Pons (tissue), 1 donor: ENCODE measurements at regions not wholly inside any gene's neighbourhood (a gene's known extent, or its start where the extent isn't known, plus 50 kb on each side); places are given as distances from the start of the nearest gene placed in this dataset.

Experiments
- DNase-seq: peaks from one replicate; pipeline ENCODE4 v3.0.0-alpha.2; 2016; ENCODE audit warnings: low spot score

GRCh38 chr22:48331691-48332220 is 1495.9 kb downstream of the BRD1 start:
- no peak for DNase-seq

- DNase-seq = no peak
These were observed 1496.4 kb downstream of the BRD1 start for GRCh38 chr22:48331266-48331665.

- DNase-seq = no peak
These were observed 1500.0 kb downstream of the BRD1 start for GRCh38 chr22:48327721-48328120.

DNA sequence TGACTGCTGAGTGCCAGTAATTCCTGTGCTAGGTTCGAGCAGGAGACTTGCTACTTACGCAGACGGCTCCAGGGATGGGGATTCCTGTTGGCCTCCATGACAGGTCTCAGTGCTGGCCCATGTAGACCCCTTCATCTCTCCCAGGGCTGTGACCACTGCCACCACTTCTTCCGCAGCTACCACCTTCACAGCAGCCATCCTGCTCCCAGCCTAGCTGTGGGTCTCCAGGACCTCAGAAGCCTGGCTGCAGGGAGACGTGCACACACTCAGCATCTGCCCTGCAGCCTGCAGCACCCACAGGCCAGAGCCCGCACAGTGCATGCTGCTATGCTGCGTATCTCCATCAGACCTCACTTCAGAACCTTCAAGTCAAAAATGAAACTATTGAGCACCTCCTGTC is 1503.9 kb downstream of the BRD1 start:
- DNase-seq = no peak

GRCh38 chr22:48322907-48323306 is 1504.8 kb downstream of the BRD1 start:
- no peak for DNase-seq

DNA sequence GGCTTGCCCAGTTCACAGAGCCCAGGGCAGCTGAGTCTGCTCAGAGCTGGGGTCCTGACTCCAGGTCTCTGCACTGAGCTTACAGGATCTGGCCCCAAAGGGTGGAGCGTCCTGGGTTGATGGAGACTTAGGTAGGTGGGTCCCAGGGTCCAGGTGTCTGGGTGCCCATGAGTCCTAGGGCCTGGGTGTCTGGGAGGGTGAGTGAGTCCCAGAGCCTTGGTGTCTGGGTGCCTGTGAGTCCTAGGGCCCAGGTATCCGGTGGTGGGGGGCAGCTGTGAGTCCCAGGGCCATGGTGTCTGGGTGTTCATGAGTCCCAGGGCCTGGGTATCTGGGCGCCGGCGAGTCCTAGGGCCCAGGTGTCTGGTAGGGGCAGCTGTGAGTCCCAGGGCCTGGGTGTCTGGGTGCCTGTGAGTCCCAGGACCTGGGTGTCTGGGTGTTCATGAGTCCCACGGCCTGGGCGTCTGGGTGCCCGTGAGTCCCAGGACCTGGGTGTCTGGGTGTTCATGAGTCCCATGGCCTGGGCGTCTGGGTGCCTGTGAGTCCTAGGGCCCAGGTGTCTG is 1505.6 kb downstream of the BRD1 start:
- no peak for DNase-seq

GRCh38 chr22:48320683-48321451 is 1506.8 kb downstream of the BRD1 start:
- no peak for DNase-seq

GRCh38 chr22:48320048-48320682 is 1507.5 kb downstream of the BRD1 start:
- no peak for DNase-seq

GRCh38 chr22:48319321-48320047 is 1508.2 kb downstream of the BRD1 start:
- no peak for DNase-seq

DNA sequence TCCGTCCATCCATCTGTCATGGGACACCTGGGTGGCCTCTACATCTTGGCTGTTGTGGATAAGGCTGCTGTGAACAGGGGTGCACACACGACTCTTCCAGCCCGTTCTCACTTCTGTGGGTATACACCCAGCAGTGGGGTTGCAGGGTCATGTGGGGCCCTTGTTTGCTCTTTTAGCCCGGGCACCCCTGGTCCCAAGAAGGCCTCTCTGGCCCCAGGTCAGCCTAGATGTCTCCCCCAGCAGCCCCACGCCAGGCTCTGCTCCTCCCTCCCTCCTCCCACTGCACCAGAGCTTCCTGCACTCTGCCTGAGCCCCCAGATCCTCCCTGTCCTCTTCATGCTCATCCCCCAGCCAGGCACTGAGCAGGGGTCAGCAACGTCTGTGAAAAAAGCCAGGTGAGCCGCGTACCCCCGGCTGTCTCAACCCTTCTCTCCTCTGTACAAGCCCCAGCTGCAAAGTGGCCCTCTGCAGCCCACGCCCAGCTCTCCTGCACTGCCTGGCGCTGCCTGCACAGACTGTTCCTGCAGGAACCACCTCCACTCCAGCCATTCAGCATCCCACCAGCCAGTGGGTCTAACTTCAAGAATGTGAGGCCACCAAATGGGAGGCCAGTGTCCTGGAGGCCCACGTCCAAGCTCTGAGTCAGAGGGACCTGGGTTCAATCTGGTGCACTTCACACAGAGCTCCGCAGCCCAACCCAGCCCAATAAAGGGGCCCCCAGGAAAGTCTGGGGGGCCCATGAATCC is 1508.9 kb downstream of the BRD1 start:
- DNase-seq = no peak

DNA sequence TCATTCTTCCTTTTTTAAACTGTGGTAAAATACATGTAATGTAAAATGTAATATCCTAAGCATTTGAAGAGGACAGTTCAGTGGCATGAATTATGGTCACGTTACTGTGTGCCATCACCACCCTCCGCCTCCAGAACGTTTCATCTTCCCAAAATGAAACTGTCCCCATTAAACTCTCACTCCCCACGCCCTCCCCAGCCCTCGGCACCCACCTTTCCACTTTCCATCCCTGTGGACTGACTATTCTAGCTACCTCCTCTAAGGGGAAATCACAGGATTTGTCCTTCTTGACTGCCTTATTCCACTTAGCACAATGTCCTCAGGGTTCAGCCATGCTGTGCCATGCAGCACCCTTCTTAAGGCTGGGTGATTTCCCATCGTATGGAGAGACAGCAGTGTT is 1509.5 kb downstream of the BRD1 start:
- no peak for DNase-seq

GRCh38 chr22:48316257-48317250 is 1511.1 kb downstream of the BRD1 start:
- DNase-seq = no peak

GRCh38 chr22:48315439-48316256 is 1512.0 kb downstream of the BRD1 start:
- no peak for DNase-seq

GRCh38 chr22:48314073-48314472 is 1513.6 kb downstream of the BRD1 start:
- no peak for DNase-seq

DNA sequence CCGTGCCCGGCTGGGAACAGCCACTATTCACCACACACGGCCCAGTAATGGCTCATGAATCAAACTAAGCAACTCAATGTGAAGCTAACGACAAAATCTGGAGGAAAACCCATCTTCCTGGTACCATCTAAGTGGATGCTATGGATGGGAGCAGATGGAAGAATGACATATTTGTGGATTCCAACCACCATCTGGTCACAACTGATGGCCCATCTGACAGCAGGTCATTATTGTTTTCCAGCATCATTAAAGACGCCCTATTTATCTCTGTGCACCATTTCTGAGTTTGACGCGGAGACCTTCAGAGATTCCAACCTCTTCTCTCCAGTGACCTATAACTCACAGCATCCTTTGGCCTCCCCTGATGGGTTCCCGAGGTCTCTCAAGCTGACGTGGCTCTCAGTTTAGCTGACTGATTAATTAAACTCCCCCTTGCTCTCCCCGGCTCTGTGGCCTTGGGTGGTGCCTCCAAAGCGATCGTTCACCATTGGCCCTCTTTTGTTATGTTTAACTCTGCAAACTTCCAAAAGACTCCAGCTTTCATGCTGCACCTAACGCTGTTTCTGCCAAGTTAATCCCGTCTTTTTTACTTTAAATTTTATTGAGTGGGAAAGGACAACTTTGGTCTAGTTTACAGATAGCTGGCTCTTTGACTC is 1514.4 kb downstream of the BRD1 start:
- DNase-seq = no peak

- no peak for DNase-seq
These were observed 1516.9 kb downstream of the BRD1 start for GRCh38 chr22:48310740-48311139.

DNA sequence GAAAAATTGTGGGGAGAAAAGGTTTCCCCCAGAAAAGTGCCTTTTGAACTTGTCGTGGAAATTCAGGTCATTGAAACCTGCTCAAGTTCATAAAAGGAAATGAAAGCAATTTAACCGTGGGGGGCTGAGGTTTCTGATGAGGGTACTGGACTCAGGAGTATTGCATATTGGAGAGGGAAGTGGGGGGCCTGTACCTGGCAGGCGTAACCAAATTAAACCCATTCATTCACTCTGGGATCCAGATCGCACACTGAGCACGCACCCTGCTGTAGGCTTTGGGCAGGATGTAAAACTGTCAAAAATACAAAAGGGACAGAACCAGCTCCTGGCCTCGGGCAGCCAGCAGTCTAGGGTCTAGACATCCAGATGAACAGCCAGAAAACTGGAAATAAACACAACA is 1517.4 kb downstream of the BRD1 start:
- no peak for DNase-seq

GRCh38 chr22:48309836-48310235 is 1517.8 kb downstream of the BRD1 start:
- no peak for DNase-seq

- no peak for DNase-seq
These were observed 1518.5 kb downstream of the BRD1 start for GRCh38 chr22:48309115-48309705.
